K562 (cell line): ENCODE measurements at regions not wholly inside any gene's neighbourhood (a gene's known extent, or its start where the extent isn't known, plus 50 kb on each side); places are given as distances from the start of the nearest gene placed in this dataset.

Experiments used
- ATAC-seq: fragments of 200-7000 bp; cut with Tn5 transposase; 3 replicates; pipeline ENCODE4 v1.9.1; 2020; ENCODE audit warnings: moderate library complexity
- BruUV-seq: library from RNA; stranded (reverse); fragments of 400-500 nt; replicated peaks from 2 replicates; lab custom pipeline; 2021; lab: Mats Ljungman, UMichigan
- CTCF ChIA-PET: fragments of 300-600 bp; formaldehyde crosslinking; extraction: SDS; loops from one replicate; lab custom pipeline; 2021; ENCODE audit warnings: low intra/inter-chr PET ratio; lab: Yijun Ruan, JAX
- POLR2A ChIA-PET: fragments of 300-600, 350-650 bp; sonication (Branson Sonifier 250); formaldehyde crosslinking; extraction: SDS; loops from one replicate; lab custom pipeline; 2021; ENCODE audit warnings: antibody characterized with exemption, inconsistent platforms; lab: Yijun Ruan, JAX
- DNase-seq, 4 experiments: peaks; one replicate each; pipeline versions ENCODE4 v3.0.0 to v3.0.0-alpha.2; 2011 to 2018; ENCODE audit warnings: low spot score in 3 of 4, mixed read lengths in 3 of 4; ENCODE audit errors: extremely low read depth in 1 of 4
- FAIRE-seq: peaks from 2 replicates; lab custom pipeline; 2011; peaks lifted over from hg19 to GRCh38; lab: Jason Lieb, UNC
- H2AFZ ChIP-seq: 2 replicates; pipeline ENCODE4 v1.6.0; 2011; ENCODE audit warnings: low read depth, low read length, control low read depth, inconsistent platforms
- H3K27ac ChIP-seq: fragments of 200-600 bp; 3 replicates; pipeline ENCODE4 v1.8.0; 2011; ENCODE audit warnings: low read depth, mild to moderate bottlenecking, control low read depth, inconsistent platforms, low read length, moderate library complexity, mixed read lengths; ENCODE audit errors: extremely low read depth
- H3K27me3 ChIP-seq, 2 experiments: fragments of 300-600 bp in 1 of 2; 2 replicates in 1 of 2; 3 replicates in 1 of 2; pipeline versions ENCODE4 v1.6.0 to v1.8.0; 2011; ENCODE audit warnings: inconsistent platforms in 2 of 2, low read length in 2 of 2, mild to moderate bottlenecking in 1 of 2, mixed read lengths in 1 of 2, moderate library complexity in 1 of 2; ENCODE audit not compliant: control insufficient read depth in 2 of 2, insufficient read depth in 2 of 2
- H3K36me3 ChIP-seq: fragments of 300-600 bp; 3 replicates; pipeline ENCODE4 v1.8.0; 2011; ENCODE audit warnings: mild to moderate bottlenecking, low read length, inconsistent platforms; ENCODE audit not compliant: control insufficient read depth, insufficient read depth
- H3K4me1 ChIP-seq, 2 experiments: fragments of 200-600 bp in 1 of 2; replicated peaks in 1 of 2; 2 replicates in 1 of 2; 3 replicates in 1 of 2; pipeline versions ENCODE4 v1.5.1 to v1.8.0; 2011; ENCODE audit warnings: inconsistent platforms in 2 of 2, low read length in 2 of 2, mild to moderate bottlenecking in 1 of 2, mixed read lengths in 1 of 2, moderate library complexity in 1 of 2; ENCODE audit not compliant: control insufficient read depth in 2 of 2, insufficient read depth in 2 of 2
- H3K4me2 ChIP-seq: 2 replicates; pipeline ENCODE4 v1.6.1; 2011; ENCODE audit warnings: low read length, control low read depth, inconsistent platforms, mixed read lengths; ENCODE audit not compliant: insufficient read depth
- H3K4me3 ChIP-seq: fragments of 200-600 bp; sonication (generic), shearing (Covaris generic); 2 replicates; pipeline ENCODE4 v1.5.1; 2016; ENCODE audit warnings: control low read depth, inconsistent platforms
- H3K79me2 ChIP-seq: fragments of 200-600 bp; 3 replicates; pipeline ENCODE4 v1.8.0; 2011; ENCODE audit warnings: low read length, inconsistent platforms; ENCODE audit not compliant: control insufficient read depth, insufficient read depth
- H3K9ac ChIP-seq, 2 experiments: 2 replicates each; pipeline versions ENCODE4 v1.6.0 to v1.6.1; 2011; ENCODE audit warnings: low read depth in 2 of 2, low read length in 2 of 2, control low read depth in 1 of 2, inconsistent platforms in 1 of 2, mild to moderate bottlenecking in 1 of 2, mixed read lengths in 1 of 2; ENCODE audit not compliant: insufficient read depth in 1 of 2
- H3K9me1 ChIP-seq: one replicate; pipeline ENCODE4 v1.6.0; 2011; ENCODE audit warnings: inconsistent platforms, mild to moderate bottlenecking, low read length, moderate library complexity; ENCODE audit not compliant: control insufficient read depth, insufficient read depth
- H3K9me3 ChIP-seq: replicated peaks from 2 replicates; pipeline ENCODE4 v1.5.1; 2011; ENCODE audit warnings: low read depth, low read length, inconsistent platforms; ENCODE audit not compliant: control insufficient read depth, insufficient read depth
- H4K20me1 ChIP-seq: replicated peaks from 2 replicates; pipeline ENCODE4 v1.6.1; 2011; ENCODE audit warnings: low read length, inconsistent platforms, mixed read lengths; ENCODE audit not compliant: control insufficient read depth, insufficient read depth
- BMI1 ChIP-seq: fragments of 150-350 bp; IDR thresholded peaks from 2 replicates; pipeline ENCODE4 v1.6.1; 2014; ENCODE audit warnings: low read length
- BRF1 ChIP-seq: IDR thresholded peaks from 3 replicates; pipeline ENCODE4 v1.6.1; 2011; ENCODE audit warnings: borderline replicate concordance, mild to moderate bottlenecking; ENCODE audit not compliant: insufficient read length; ENCODE audit errors: extremely low read depth
- CBFB ChIP-seq: sonication (generic); formaldehyde crosslinking; IDR thresholded peaks from 2 replicates; pipeline ENCODE4 v1.4.0; 2020; ENCODE audit warnings: mild to moderate bottlenecking, missing genetic modification reagents
- EWSR1 ChIP-seq: fragments of 450-650 bp; IDR thresholded peaks from 2 replicates; pipeline ENCODE4 v1.6.1; 2018; ENCODE audit warnings: borderline replicate concordance, mild to moderate bottlenecking, low read depth, moderate library complexity; ENCODE audit not compliant: partially characterized antibody
- EZH2 ChIP-seq: IDR thresholded peaks from 2 replicates; pipeline ENCODE4 v1.6.1; 2012; ENCODE audit warnings: low read depth, mild to moderate bottlenecking, inconsistent platforms, low read length, borderline replicate concordance
- FIP1L1 ChIP-seq: fragments of 200-400 bp; formaldehyde crosslinking; IDR thresholded peaks from 2 replicates; pipeline ENCODE4 v1.6.1; 2018; ENCODE audit warnings: mild to moderate bottlenecking, low read depth, low read length; ENCODE audit not compliant: poor library complexity, severe bottlenecking
- HDAC2 ChIP-seq: fragments of 450-650 bp; IDR thresholded peaks from 2 replicates; pipeline ENCODE4 v1.6.1; 2016; ENCODE audit warnings: mild to moderate bottlenecking
- KAT7 ChIP-seq: sonication (generic); formaldehyde crosslinking; IDR thresholded peaks from 2 replicates; pipeline ENCODE4 v1.8.0; 2022; ENCODE audit warnings: missing genetic modification reagents, mild to moderate bottlenecking, borderline replicate concordance
- KLF1 ChIP-seq: fragments of 450-650 bp; IDR thresholded peaks from 2 replicates; pipeline ENCODE4 v1.6.1; 2016; ENCODE audit warnings: missing genetic modification characterization, missing compliant biosample characterization
- MEIS2 ChIP-seq: fragments of 450-650 bp; IDR thresholded peaks from 2 replicates; pipeline ENCODE4 v1.6.1; 2014; ENCODE audit warnings: mild to moderate bottlenecking; ENCODE audit not compliant: partially characterized antibody
- NFIX ChIP-seq: fragments of 250-450 bp; sonication (Bioruptor Pico); IDR thresholded peaks from 2 replicates; pipeline ENCODE4 v1.4.0; 2020; ENCODE audit warnings: low read depth, mild to moderate bottlenecking, moderate library complexity
- NFXL1 ChIP-seq: fragments of 450-650 bp; formaldehyde crosslinking; IDR thresholded peaks from 2 replicates; pipeline ENCODE4 v1.4.0; 2021; ENCODE audit warnings: mild to moderate bottlenecking
- NR1H2 ChIP-seq: sonication (generic); formaldehyde crosslinking; IDR thresholded peaks from 2 replicates; pipeline ENCODE4 v1.4.0; 2020; ENCODE audit warnings: mild to moderate bottlenecking, missing genetic modification reagents
- POLR3G ChIP-seq: IDR thresholded peaks from 2 replicates; pipeline ENCODE4 v1.6.1; 2011; ENCODE audit not compliant: insufficient read length, insufficient replicate concordance; ENCODE audit errors: extremely low read depth
- SIN3B ChIP-seq: fragments of 450-650 bp; IDR thresholded peaks from 2 replicates; pipeline ENCODE4 v1.6.1; 2017; ENCODE audit warnings: low read depth, mild to moderate bottlenecking, moderate library complexity
- SMAD3 ChIP-seq: fragments of 450-650 bp; formaldehyde crosslinking; conservative IDR thresholded peaks from 2 replicates; pipeline ENCODE4 v1.4.0; 2020; ENCODE audit warnings: mild to moderate bottlenecking
- SMARCC2 ChIP-seq: fragments of 450-650 bp; IDR thresholded peaks from 2 replicates; pipeline ENCODE4 v1.6.1; 2017; ENCODE audit warnings: antibody characterized with exemption, moderate library complexity, mild to moderate bottlenecking, low read depth
- TGIF2 ChIP-seq: sonication (generic); formaldehyde crosslinking; IDR thresholded peaks from 2 replicates; pipeline ENCODE4 v1.8.1; 2022; ENCODE audit warnings: mild to moderate bottlenecking, missing genetic modification reagents, moderate library complexity
- ZEB2 ChIP-seq: fragments of 450-650 bp; IDR thresholded peaks from 2 replicates; pipeline ENCODE4 v1.6.1; 2016
- ZFP36 ChIP-seq: fragments of 150-350 bp; IDR thresholded peaks from 2 replicates; pipeline ENCODE4 v1.6.1; 2018; ENCODE audit warnings: low read length, low read depth; ENCODE audit not compliant: partially characterized antibody
- ZNF445 ChIP-seq: fragments of 250-450 bp; sonication (Bioruptor Pico); IDR thresholded peaks from 2 replicates; pipeline ENCODE4 v1.4.0; 2020; ENCODE audit warnings: low read depth, mild to moderate bottlenecking, moderate library complexity
- ZNF584 ChIP-seq: fragments of 200-800 bp; sonication (Bioruptor generic); IDR thresholded peaks from 2 replicates; pipeline ENCODE4 v1.6.1; 2016; ENCODE audit warnings: low read depth, mild to moderate bottlenecking, missing genetic modification characterization, missing compliant biosample characterization
- WGBS: fragments of 100-300 bp; shearing (Covaris generic); methylation state at CpG from one replicate; pipeline ENCODE4 v1.1.6; 2016; ENCODE audit warnings: low coverage, mixed read lengths; ENCODE audit not compliant: insufficient coverage; ENCODE audit errors: missing lambda C conversion rate; 5-methylcytosine and 5-hydroxymethylcytosine counted together
- in situ Hi-C: fragments of 300-500 bp; cut with MboI; formaldehyde crosslinking; loops from 4 replicates; pipeline ENCODE4 v1.15.0; 2018; ENCODE audit warnings: inconsistent platforms, mixed read lengths
- intact Hi-C: fragments of 100-400 bp; cut with micrococcal nuclease; formaldehyde crosslinking; loops from 2 replicates; pipeline ENCODE4 v1.14.2; 2022
- TF ChIP-seq, protein P1 (sequence below): fragments of 250-450 bp; sonication (Bioruptor Pico); IDR thresholded peaks from 2 replicates; pipeline ENCODE4 v1.9.0; 2021; ENCODE audit warnings: mild to moderate bottlenecking

DNA sequence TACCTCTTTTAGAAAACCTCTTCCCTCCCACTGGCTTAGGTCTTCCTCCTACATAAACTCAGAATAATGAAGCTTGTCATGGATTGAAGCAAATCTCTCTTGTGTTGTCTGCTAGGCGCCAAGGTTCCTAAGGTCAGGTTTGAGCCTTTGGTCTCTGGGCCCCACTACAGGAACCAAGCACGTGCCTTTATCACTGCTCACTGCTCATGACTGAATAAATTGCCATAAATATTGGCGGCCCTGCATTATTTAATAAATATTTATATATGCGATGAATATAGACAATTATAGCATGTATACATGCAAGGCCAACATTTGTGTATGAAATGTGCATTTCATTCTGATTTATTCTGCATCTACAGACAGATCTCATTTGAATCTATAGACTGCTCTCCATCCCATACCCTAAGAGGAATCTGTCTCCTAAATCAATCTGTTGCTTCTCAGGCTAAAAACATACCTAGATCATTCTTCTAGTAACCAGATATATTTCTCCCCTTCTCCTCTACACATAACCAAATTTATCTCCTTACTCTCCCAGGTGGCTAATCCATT lies 1717.6 kb upstream of the TENM3 start:
- 0% methylated on average over 4 of the region's 4 CpGs for WGBS
- CTCF ChIA-PET: no interaction called here

DNA sequence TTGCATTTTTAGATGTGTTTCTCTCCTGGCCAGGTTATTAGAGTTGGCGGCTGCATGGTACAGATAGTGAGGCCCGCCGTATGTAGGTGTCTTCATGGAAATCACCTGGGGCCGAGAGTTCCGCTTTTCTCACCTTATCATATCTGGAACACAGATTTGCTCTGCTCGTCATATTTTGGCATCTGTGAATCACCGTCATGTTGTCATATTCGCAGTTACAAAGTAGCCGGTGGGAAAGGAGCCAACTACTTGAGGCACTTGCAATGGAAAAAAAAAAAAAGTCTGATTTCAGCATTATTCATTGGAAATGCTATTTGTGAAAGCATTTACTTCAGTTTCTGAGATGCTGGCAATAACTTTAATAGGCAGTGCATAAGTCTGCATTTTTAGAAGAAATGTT lies 1715.2 kb upstream of the TENM3 start:
- in situ Hi-C loops: no loop called here
- 0% methylated on average over 9 of the region's 9 CpGs for WGBS
- ChIA-PET POLR2A (no interaction called here), CTCF (no interaction called here)
- Histone ChIP-seq H3K4me2 (no peak overlapping the region), H3K9ac (no peak overlapping the region), H3K4me3 (no peak overlapping the region), H3K36me3 (no peaks in the 10 kb centered on the region), H3K79me2 (no peaks in the 10 kb centered on the region), H2AFZ (no peak overlapping the region), H4K20me1 (no peaks in the 10 kb centered on the region), H3K9me3 (no peaks in the 10 kb centered on the region), H3K9me1 (no peaks in the 10 kb centered on the region), H3K4me1 (no peaks in the 10 kb centered on the region), H3K27me3 (no peaks in the 10 kb centered on the region), H3K27ac (no peak overlapping the region)
- FAIRE-seq (no peak), ATAC-seq (no peak), DNase-seq (no peak)
- intact Hi-C loops: no loop called here
- no TSS peak for BruUV-seq
- TF ChIP-seq ZFP36 (no peak), ZNF584 (no peak), NR1H2 (CRISPR knock-in tag) (no peak), SMARCC2 (no peak), SMAD3 (no peak), ZNF445 (CRISPR knock-in tag) (no peak), BMI1 (no peak), EZH2 (no peak), MEIS2 (no peak), BRF1 (no peak), POLR3G (no peak), FIP1L1 (no peak), EWSR1 (no peak), HDAC2 (no peak), CBFB (CRISPR knock-in tag) (no peak), NFIX (no peak)
- TF ChIP-seq, protein P1, sequence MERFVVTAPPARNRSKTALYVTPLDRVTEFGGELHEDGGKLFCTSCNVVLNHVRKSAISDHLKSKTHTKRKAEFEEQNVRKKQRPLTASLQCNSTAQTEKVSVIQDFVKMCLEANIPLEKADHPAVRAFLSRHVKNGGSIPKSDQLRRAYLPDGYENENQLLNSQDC (CRISPR knock-in tag): no peak

More for the DNA sequence above, 1717.6 kb upstream of the TENM3 start:
- in situ Hi-C loops: no loop called here
- no peaks in the 10 kb centered on the region for H3K9me3 ChIP-seq
- H3K27me3 ChIP-seq: no peaks in the 10 kb centered on the region
- ATAC-seq (no peak), FAIRE-seq (no peak), DNase-seq (no peak)
- POLR2A ChIA-PET: no interaction called here
- no peak overlapping the region for H2AFZ ChIP-seq
- BruUV-seq: no TSS peak
- TF ChIP-seq TGIF2 (CRISPR knock-in tag) (no peak), NFXL1 (CRISPR knock-in tag) (no peak), ZEB2 (no peak), KLF1 (tag) (no peak), KAT7 (CRISPR knock-in tag) (no peak), SIN3B (no peak)
- no peak overlapping the region for H3K27ac ChIP-seq
- H3K9ac ChIP-seq: no peak overlapping the region
- intact Hi-C loops: no loop called here
- H3K4me1 ChIP-seq: no peaks in the 10 kb centered on the region
- H3K36me3 ChIP-seq: no peaks in the 10 kb centered on the region
- H3K4me2 ChIP-seq: no peak overlapping the region
- no peaks in the 10 kb centered on the region for H3K9me1 ChIP-seq
- no peaks in the 10 kb centered on the region for H4K20me1 ChIP-seq
- H3K79me2 ChIP-seq: no peaks in the 10 kb centered on the region
- H3K4me3 ChIP-seq: no peak overlapping the region
